ENCODE measurements at regions not wholly inside any gene's neighbourhood (a gene's known extent, or its start where the extent isn't known, plus 50 kb on each side); places are given as distances from the start of the nearest gene placed in this dataset.
A peak's percentile ranks its signal among the peaks of the same experiment; 100 is the strongest.

GRCh38 chr6:42512579-42512978, 51.2 kb upstream of the UBR2 start:
- DNase-seq (ENCODE audit: low read depth, low spot score): no peak

GRCh38 chr6:42511803-42512422, 51.9 kb upstream of the UBR2 start:
- peak; percentile 19 for DNase-seq (ENCODE audit: low read depth, low spot score)

GRCh38 chr6:42510795-42511194, 53.0 kb upstream of the UBR2 start:
- no peak for DNase-seq (ENCODE audit: low read depth, low spot score)

- no peak for DNase-seq (ENCODE audit: low read depth, low spot score)
These were observed 54.1 kb upstream of the UBR2 start for GRCh38 chr6:42509765-42510164.

DNA sequence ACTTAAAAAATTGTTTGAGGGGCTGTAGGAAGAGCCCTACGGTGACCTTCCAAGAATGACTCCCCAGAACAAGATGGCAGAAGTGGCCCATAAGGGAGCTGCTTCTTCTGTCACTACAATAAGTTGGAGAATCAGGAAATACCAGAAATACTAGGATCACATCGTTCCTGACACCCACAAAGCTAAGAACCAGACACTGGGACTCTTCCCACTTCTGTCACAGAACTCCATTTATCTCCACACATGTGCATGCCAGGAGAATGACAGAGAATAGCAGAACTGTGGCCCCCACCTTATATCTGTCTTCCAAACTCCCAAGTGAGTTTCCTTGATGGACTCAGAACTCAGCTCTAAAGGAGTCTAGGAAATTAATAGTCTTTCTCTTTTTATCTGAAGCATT, 54.6 kb upstream of the UBR2 start:
- DNase-seq (ENCODE audit: low read depth, low spot score): no peak

DNA sequence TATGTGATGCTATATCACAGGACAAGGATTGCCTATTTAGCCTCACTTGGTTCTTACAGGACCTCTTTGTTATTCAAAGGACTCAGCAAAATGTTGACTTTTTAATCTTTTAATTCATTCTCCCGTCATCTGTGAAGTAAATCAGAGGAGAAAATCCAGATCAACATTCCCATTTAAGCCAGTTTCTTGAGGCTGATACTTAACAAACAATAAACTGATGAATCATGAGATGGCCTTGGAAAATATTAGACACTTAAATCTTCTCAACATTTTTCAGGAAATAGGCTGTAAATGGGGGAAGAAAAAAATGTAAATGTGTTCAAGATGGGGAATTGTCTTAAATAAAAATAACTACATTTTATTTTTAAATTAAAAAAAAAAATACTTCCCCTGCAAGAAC, 55.9 kb upstream of the UBR2 start:
- DNase-seq (ENCODE audit: low read depth, low spot score): no peak

- DNase-seq (ENCODE audit: low read depth, low spot score): no peak
These were observed 55.5 kb upstream of the TRERF1 start for GRCh38 chr6:42507195-42507594.

DNA sequence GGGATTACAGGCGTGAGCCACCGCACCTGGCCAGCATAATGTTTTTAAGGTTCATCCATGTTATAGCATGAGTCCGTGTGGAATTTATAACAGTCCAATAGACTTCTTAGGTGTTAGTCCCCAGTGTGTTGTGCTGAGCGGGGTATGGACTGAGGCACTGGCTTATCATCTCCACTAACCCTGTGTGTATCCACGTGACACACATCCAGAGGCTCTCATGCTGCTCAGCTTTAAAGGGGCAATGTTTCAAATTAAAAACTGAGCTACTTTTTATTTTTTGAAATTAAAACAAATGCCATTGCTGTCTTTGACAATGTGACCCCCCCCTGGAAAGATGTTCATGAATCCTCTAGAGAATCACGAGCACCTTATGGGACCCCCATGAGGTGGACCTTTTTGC, 54.3 kb upstream of the TRERF1 start:
- DNase-seq (ENCODE audit: low read depth, low spot score): no peak

- peak; percentile 7 for DNase-seq (ENCODE audit: low read depth, low spot score)
These were observed 53.6 kb upstream of the TRERF1 start for GRCh38 chr6:42505385-42505718.

- DNase-seq (ENCODE audit: low read depth, low spot score): no peak
These were observed 52.2 kb upstream of the TRERF1 start for GRCh38 chr6:42503894-42504293.

DNA sequence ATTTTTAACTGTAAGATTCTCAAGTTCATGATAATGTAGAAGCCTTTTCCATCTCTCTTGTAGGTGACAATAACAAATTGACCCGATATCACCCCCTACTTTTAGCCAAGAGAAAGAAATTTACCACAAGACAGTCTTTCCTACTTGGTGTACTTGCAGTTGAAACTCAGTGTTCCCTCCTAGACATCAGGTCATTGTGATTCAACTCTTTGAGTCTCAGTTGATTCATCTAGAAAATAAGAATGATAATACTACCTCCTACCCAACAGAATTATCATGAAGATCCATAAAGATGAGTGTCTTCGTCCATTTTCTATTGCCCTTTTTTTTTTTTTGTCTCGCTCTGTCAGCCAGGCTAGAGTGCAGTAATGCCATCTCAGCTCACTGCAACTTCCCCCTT, 51.3 kb upstream of the TRERF1 start:
- DNase-seq (ENCODE audit: low read depth, low spot score): no peak

- DNase-seq (ENCODE audit: low read depth, low spot score): no peak
These were observed 50.4 kb upstream of the TRERF1 start for GRCh38 chr6:42502127-42502526.

All from astrocyte of the hippocampus (primary cell).